GM19035 (cell line): ENCODE measurements at regions not wholly inside any gene's neighbourhood (a gene's known extent, or its start where the extent isn't known, plus 50 kb on each side); places are given as distances from the start of the nearest gene placed in this dataset.
A peak's percentile ranks its signal among the peaks of the same experiment; 100 is the strongest.
"Not testable (repeated sequence)": the region's sequence is repeated elsewhere in the genome, so short reads cannot be mapped to it uniquely, and the experiment has no call there.

ENCODE experiments used
- ATAC-seq: cut with Tn5 transposase; IDR thresholded peaks from one replicate; pipeline ENCODE4 v1.9.1; 2021; ENCODE audit not compliant: unreplicated experiment

DNA sequence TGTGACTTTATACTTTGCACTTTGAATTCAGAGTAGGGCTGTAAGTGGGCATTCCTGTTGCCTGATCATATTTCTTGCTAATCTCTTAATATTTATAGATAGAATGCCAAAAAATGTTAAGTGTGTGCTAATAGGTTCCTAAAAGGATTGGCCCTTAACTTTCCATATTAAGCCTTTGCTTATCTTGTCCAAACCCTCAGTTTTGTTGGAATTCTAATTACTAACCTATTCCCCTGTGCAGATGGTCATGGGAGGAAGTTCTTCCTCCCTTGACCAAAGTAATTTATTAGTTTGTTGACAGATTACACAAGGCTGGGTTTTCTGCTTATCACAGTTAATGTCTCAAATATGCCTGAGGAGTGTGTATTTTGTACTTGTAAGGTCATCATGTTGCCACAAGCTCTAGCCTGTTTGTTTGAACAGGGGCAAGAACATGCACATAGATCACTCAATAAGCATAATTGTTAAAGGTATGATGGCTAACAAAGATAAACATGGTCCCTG, 541.1 kb upstream of the SPRY2 start:
- ATAC-seq = no peak

GRCh38 chr13:80881495-80881894, 540.6 kb upstream of the SPRY2 start:
- no peak for ATAC-seq

DNA sequence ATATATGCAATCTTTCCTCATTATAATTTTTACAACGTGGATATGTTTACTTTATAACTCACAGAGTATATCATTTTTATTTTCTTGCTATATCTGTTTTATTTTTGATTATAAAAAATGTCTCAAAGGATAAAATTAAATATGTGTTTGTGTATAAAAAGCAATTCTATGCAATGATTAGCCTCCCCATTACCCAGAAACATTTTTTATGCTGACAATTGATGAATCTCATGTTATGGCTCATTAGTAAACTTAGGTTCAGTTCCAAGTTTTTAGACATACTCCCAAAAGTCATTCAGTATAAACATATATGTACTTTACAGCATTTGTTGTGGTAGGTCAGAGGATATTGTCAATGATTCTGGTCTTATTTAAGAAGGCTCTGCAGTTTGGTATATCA, 540.1 kb upstream of the SPRY2 start:
- no peak for ATAC-seq

DNA sequence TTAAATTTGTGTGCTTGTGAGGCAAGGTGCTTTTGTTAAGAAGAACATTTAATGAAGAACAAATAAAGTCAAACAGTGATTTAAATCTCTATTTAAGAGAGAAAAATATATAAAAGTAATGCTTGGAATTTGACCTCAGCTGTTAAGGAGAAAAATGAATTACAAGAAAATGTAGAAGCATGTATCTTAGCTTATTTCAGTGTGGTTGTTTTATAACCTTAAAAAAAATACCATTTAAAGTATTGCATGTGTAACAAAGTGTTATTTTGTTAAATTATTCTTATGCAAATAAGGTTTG, 537.0 kb upstream of the SPRY2 start:
- ATAC-seq = no peak

DNA sequence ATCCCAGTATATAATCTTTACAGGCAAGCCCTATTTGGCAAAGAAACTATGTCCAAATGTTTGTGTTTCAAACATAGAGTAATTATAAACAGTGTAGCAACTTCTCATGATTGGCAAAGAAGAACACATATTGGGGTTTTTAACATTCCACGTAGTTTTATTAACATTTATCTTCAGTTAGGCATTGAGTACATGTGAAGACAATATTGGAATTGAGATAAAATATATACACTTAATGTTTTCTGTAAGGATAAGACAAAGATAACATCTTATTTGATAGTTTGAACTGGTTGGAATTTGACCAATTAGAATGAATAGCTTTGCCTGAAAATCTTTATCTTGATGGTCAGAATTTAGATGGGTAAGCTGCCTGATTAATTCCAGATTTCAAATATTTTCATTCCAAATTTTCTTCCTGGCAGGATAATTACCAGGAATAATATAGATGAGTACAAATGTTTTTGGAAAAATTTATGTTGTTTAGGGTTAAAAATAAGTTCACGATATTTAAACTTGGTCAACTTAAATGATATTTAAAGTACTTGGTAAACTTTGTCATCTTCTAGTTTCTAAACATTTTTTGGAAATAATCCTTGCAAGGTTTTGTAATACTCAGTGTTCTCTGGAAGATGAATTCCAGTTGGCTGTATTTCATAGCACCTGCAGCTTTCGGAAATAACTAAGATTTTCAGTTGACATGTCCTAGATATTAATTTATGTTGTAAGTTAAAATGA, 536.5 kb upstream of the SPRY2 start:
- no peak for ATAC-seq

DNA sequence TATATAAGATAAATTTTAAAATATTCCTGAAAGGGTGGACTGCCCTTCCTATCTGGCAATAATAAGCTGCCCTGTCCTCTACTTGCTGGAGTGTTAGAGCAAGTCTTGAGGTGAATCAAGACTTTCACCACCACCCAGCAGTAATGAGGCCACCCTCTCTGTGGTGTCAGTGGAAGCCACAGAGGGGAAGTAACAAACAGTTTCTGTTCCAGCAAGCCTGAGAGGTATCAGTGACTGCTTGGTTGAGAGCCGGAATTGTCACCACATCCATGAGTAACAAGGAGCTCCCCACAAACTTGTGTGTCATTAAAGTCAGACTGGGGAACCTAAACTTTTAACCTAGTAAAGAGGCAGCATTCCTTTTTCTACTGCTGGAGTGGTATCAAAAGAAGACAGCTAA, 532.7 kb upstream of the SPRY2 start:
- peak; percentile 89 for ATAC-seq

- not testable (repeated sequence) for ATAC-seq
These were observed 531.0 kb upstream of the SPRY2 start for GRCh38 chr13:80871971-80872370.

- ATAC-seq = no peak
These were observed 530.6 kb upstream of the SPRY2 start for GRCh38 chr13:80871481-80871880.

- no peak for ATAC-seq
These were observed 529.3 kb upstream of the SPRY2 start for GRCh38 chr13:80870186-80870585.

DNA sequence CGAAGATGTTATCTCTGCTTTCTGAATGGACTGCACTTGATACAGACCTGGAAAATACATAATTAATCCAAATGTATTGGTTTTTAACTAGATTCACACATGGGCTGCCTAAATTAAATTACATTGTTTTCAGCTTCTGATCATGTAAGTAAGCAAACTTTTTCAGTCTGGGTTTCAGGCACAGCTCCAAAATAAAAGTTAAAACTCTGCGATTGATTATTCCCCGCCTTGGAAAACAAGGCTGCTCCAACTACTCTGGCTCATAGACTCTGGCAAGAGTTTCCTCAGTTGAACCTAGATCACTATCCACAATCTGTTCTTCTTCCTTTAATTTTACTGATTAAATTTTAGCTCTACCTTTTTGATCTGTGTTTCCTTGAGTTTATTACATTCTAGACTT, 526.0 kb upstream of the SPRY2 start:
- ATAC-seq = no peak

DNA sequence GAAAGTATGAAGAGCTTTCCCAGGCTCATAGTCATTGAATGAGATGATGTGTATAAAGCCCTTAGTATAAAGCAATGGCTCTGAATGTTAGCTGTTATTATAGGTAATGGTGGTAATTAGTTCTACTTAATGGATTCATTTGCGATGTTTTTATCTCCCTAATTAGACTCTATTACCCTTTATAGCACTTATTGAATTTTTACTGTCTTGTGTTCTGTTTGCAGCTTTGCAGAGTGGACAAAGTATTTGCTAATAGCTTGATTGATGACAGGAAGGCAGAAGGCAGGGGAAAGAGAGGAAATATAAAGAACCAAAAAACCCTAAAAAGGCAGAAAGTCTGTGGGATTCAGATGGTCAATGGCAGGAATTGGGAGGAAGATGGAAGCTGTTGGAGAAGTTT, 524.4 kb upstream of the SPRY2 start:
- ATAC-seq = no peak

DNA sequence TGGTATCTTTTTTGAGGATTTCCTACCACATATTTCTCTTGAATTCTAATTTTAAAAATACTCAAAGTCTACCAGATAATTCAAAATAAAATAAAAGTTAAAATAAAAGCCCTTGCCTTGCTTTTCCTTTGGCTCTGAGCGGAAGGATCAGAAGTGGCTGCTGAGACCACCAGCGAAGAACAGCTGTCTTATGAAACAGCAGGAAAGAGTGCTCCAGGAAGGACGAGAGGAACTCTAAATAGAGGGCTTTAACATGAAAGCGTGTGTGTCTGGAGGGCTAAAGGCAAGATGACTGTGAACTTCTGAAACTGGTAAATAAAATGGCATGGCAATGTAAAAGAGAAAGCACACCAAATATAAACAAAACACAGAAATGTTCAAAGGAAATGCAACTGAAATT, 521.5 kb upstream of the SPRY2 start:
- ATAC-seq = no peak

DNA sequence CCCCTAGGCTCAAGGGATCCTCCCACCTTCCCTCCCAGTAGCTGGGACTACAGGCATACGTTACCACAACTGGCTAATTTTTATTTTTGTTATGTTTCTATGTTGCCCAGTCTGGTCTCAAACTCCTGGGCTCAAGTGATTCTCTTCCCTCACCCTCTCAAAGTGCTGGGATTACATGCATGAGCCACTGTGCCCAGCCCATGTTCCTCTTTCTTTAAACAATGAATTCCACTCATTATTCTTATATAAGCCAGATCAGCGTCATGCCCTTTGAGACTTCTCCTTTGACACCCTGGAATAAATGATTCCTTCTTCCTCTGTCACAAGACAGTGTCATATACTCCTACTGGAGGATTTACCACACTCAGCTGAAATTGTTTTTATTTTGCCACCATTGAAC, 519.9 kb upstream of the SPRY2 start:
- no peak for ATAC-seq

DNA sequence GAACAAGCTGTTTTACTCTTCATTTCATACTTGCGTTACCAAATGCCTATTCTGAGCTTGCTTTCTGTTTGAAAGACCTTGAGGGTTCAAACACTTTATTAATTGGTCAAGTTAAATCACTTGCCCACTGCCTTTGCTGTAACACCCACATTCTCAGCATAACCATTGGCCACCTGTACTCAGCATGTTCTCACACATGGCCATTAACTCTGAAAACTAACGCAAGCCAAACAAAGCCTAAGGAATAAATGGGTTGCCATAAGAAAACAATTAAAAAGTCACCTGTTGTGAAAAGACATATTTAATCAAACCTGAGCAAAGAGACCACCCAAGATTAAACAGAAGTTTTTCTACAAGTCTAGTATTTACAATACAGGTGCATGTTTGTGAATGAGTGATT, 517.2 kb upstream of the SPRY2 start:
- no peak for ATAC-seq

DNA sequence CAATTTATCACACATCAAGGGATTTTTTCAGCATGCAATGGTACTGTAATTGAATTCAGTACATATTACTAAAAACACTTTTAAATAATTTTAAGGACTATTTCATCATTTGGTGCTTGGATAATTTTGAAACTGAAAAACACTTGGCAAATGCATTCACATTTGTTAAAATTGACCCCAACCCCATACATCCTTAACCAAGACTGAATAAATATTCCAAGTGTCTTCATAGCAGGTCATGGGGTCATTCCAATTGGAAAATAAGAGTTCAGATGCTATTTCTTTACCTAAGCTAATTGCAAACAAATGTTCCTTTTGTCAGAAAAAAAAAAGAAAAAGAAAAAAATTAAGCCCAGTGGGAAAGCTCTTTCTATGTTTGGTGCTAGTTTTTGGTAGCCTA, 516.4 kb upstream of the SPRY2 start:
- no peak for ATAC-seq

GRCh38 chr13:80850771-80851170, 509.8 kb upstream of the SPRY2 start:
- no peak for ATAC-seq

GRCh38 chr13:80844164-80844563, 503.2 kb upstream of the SPRY2 start:
- ATAC-seq = no peak

DNA sequence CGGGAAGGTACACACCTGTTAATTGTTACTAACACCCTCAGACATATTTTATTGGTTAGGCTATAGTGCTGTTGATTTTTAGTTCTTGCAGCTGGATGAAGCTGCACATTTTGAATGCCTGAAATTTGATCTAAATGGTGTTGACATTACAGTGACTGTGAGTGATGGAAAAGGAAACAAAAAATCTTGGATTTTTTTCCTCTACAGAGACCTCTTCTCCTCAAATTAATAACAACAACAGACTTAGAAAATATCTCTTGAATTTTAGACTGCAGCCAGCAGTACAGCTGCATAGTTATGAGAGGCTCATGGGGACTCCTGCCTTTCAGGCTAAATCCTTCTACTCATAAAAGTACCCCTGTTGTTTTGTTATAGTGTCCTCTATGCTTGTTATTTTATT, 500.5 kb upstream of the SPRY2 start:
- ATAC-seq = no peak

DNA sequence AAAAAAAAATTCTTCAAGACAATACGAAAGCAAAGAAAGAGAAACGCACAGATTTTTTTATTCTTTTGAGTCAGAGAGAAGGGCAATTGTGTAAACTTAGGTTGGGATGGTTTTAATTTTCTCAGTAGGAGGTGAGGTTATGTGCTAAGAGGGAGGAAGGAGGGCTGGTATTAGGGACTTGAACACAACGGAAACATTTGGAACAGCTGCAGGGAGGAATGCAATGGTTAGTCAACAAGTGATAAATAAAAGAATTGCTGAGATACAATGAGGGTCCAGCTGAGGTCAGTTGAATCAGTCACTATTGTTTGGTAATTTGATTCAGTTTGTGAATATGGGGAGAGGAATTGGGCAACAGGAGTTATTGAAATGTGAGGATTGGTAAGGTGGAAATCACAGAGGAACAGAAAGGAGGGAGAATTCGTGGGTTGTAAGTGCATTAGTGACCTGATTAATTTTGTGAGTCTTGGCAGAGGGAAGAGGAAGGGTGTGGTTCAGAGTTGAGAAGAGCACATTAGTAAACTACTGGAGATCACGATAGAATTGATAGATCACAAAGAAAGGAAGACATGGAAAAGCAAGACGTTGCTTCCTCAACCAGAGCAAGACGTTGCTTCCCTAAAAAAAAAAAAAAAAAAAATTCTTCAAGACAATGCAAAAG, 499.5 kb upstream of the SPRY2 start:
- ATAC-seq = no peak

DNA sequence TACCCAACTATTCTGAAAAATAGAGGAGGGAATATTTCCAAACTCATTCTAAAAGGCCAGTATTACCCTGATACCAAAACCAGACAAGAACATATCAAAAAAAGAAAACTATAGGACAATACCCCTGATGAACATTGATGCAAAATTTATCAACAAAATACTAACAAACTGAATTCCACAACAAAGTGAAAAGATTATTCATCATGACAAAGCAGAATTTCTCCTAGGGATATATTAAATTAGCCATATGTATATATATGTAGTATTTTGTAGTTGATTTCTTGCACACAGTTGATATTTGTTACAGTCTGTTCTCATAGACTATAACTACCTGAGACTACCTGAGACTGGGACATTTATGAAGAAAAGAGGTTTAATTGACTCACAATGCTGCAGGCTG, 495.0 kb upstream of the SPRY2 start:
- no peak for ATAC-seq

- no peak for ATAC-seq
These were observed 489.5 kb upstream of the SPRY2 start for GRCh38 chr13:80830431-80830830.

- no peak for ATAC-seq
These were observed 487.8 kb upstream of the SPRY2 start for GRCh38 chr13:80828759-80829158.

DNA sequence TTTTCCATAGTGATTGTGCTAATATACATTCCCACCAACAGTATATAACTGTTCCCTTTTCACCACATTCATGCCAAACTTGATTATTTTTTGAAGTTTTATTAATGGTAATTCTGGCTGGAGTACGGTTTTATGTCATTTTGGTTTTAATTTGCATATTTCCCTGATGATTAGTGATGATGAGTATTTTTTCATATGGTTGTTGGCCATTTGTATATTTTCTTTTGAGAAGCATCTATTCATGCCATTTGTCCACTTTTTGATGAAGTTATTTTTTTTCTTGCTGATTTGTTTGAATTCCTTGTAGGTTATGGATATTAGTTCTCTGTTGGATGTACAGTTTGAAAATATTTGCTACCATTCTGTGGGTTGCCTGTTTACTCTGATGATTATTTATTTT, 484.4 kb upstream of the SPRY2 start:
- no peak for ATAC-seq
